GM12878 (cell line): ENCODE measurements at regions not wholly inside any gene's neighbourhood (a gene's known extent, or its start where the extent isn't known, plus 50 kb on each side); places are given as distances from the start of the nearest gene placed in this dataset.

Experiments used
- ATAC-seq: fragments of 200-7000 bp; cut with Tn5 transposase; 3 replicates; pipeline ENCODE4 v1.9.1; 2020; ENCODE audit warnings: mild to moderate bottlenecking, moderate library complexity
- BruUV-seq: library from RNA; stranded (reverse); fragments of 400-500 nt; replicated peaks from 2 replicates; lab custom pipeline; 2021; lab: Mats Ljungman, UMichigan
- CTCF ChIA-PET: fragments of 300-600 bp; sonication (Branson Sonifier 250); formaldehyde crosslinking; extraction: SDS; loops from one replicate; lab custom pipeline; 2021; ENCODE audit warnings: inconsistent platforms; lab: Yijun Ruan, JAX
- POLR2A ChIA-PET: fragments of 350-600 bp; formaldehyde crosslinking; extraction: SDS; loops from one replicate; lab custom pipeline; 2021; ENCODE audit warnings: inconsistent platforms; lab: Charles Lee
- RAD21 ChIA-PET: fragments of 300-600 bp; sonication (Branson Sonifier 250); formaldehyde crosslinking; loops from one replicate; lab custom pipeline; 2023; ENCODE audit warnings: antibody characterized with exemption; ENCODE audit not compliant: unreplicated experiment; lab: Charles Lee
- SMC1A ChIA-PET: fragments of 300-600 bp; sonication (Branson Sonifier 250); formaldehyde crosslinking; loops from one replicate; lab custom pipeline; 2023; ENCODE audit not compliant: unreplicated experiment, uncharacterized antibody; lab: Charles Lee
- DNase-seq: peaks from one replicate; pipeline ENCODE4 v3.0.0-alpha.2; 2011; ENCODE audit warnings: low read depth, low spot score
- FAIRE-seq: peaks from 3 replicates; lab custom pipeline; 2011; peaks lifted over from hg19 to GRCh38; lab: Jason Lieb, UNC
- H2AFZ ChIP-seq: 2 replicates; pipeline ENCODE4 v1.6.0; 2011; ENCODE audit warnings: low read depth, low read length, control low read depth; ENCODE audit not compliant: control insufficient read depth
- H3K27ac ChIP-seq: 2 replicates; pipeline ENCODE4 v1.5.1; 2011; ENCODE audit warnings: control low read depth; ENCODE audit not compliant: control insufficient read depth, insufficient read depth
- H3K27me3 ChIP-seq, 2 experiments: replicated peaks in 1 of 2; 2 replicates each; pipeline versions ENCODE4 v1.6.0 to v1.6.1; 2011; ENCODE audit warnings: low read length in 1 of 2; ENCODE audit not compliant: control insufficient read depth in 2 of 2, insufficient read depth in 2 of 2
- H3K36me3 ChIP-seq, 2 experiments: 2 replicates each; pipeline ENCODE4 v1.5.1; 2011; ENCODE audit warnings: low read length in 1 of 2; ENCODE audit not compliant: control insufficient read depth in 2 of 2, insufficient read depth in 2 of 2
- H3K4me1 ChIP-seq: 2 replicates; pipeline ENCODE4 v1.6.1; 2011; ENCODE audit warnings: mild to moderate bottlenecking, low read length, moderate library complexity, mixed read lengths; ENCODE audit not compliant: control insufficient read depth, insufficient read depth
- H3K4me2 ChIP-seq: 2 replicates; pipeline ENCODE4 v1.6.0; 2011; ENCODE audit warnings: control low read depth; ENCODE audit not compliant: control insufficient read depth, insufficient read depth
- H3K4me3 ChIP-seq: fragments of 200-600 bp; sonication (generic); 2 replicates; pipeline ENCODE4 v1.5.1; 2016
- H3K79me2 ChIP-seq: 2 replicates; pipeline ENCODE4 v1.6.0; 2011; ENCODE audit warnings: low read length; ENCODE audit not compliant: control insufficient read depth, insufficient read depth
- H3K9ac ChIP-seq: 2 replicates; pipeline ENCODE4 v1.8.0; 2011; ENCODE audit warnings: low read length, control low read depth, mixed read lengths; ENCODE audit not compliant: control insufficient read depth, insufficient read depth
- H3K9me3 ChIP-seq: replicated peaks from 3 replicates; pipeline ENCODE4 v1.5.1; 2011; ENCODE audit warnings: mild to moderate bottlenecking, low read length; ENCODE audit not compliant: control insufficient read depth, insufficient read depth
- H4K20me1 ChIP-seq: 2 replicates; pipeline ENCODE4 v1.6.0; 2011; ENCODE audit not compliant: control insufficient read depth, insufficient read depth
- ASH2L ChIP-seq: fragments of 300-600, 200-600 bp; sonication (generic); IDR thresholded peaks from 2 replicates; pipeline ENCODE4 v1.6.1; 2017; ENCODE audit warnings: low read depth, mild to moderate bottlenecking, borderline replicate concordance
- BCL11A ChIP-seq: IDR thresholded peaks from 2 replicates; pipeline ENCODE4 v1.6.1; 2011; ENCODE audit warnings: low read depth, low read length
- CREM ChIP-seq: IDR thresholded peaks from 2 replicates; pipeline ENCODE4 v1.6.1; 2014; ENCODE audit warnings: antibody characterized with exemption, low read depth
- E4F1 ChIP-seq: fragments of 450-650 bp; IDR thresholded peaks from 2 replicates; pipeline ENCODE4 v1.6.1; 2018; ENCODE audit warnings: borderline replicate concordance, mild to moderate bottlenecking; ENCODE audit not compliant: partially characterized antibody
- GATAD2B ChIP-seq: fragments of 450-650 bp; conservative IDR thresholded peaks from 2 replicates; pipeline ENCODE4 v1.6.1; 2017; ENCODE audit warnings: low read depth, mild to moderate bottlenecking, moderate library complexity
- MXI1 ChIP-seq: fragments of 150-350 bp; IDR thresholded peaks from 2 replicates; pipeline ENCODE4 v1.6.1; 2011; ENCODE audit warnings: low read depth, mild to moderate bottlenecking, inconsistent platforms, low read length, improper control_type of control experiment
- NBN ChIP-seq: fragments of 450-650 bp; IDR thresholded peaks from 2 replicates; pipeline ENCODE4 v1.6.1; 2016
- RAD21 ChIP-seq: IDR thresholded peaks from 2 replicates; pipeline ENCODE4 v1.6.1; 2011; ENCODE audit warnings: mild to moderate bottlenecking, low read depth, low read length, moderate library complexity; ENCODE audit not compliant: insufficient read depth
- SP1 ChIP-seq: IDR thresholded peaks from one replicate; pipeline ENCODE4 v1.6.1; 2011; ENCODE audit warnings: low read depth, low read length
- SRF ChIP-seq, 2 experiments: IDR thresholded peaks; 2 replicates each; pipeline ENCODE4 v1.6.1; 2011; ENCODE audit warnings: low read depth in 2 of 2, low read length in 2 of 2, mild to moderate bottlenecking in 1 of 2, moderate library complexity in 1 of 2
- SUZ12 ChIP-seq: fragments of 200-600 bp; sonication (generic); IDR thresholded peaks from one replicate; pipeline ENCODE4 v1.6.1; 2018; ENCODE audit warnings: antibody characterized with exemption, mild to moderate bottlenecking; ENCODE audit not compliant: unreplicated experiment
- TAF1 ChIP-seq: IDR thresholded peaks from 2 replicates; pipeline ENCODE4 v1.6.1; 2011; ENCODE audit warnings: mild to moderate bottlenecking, low read depth, low read length, borderline replicate concordance
- ZNF24 ChIP-seq: fragments of 450-650 bp; IDR thresholded peaks from 2 replicates; pipeline ENCODE4 v1.6.1; 2017; ENCODE audit warnings: antibody characterized with exemption, mild to moderate bottlenecking
- ZNF384 ChIP-seq: IDR thresholded peaks from 2 replicates; pipeline ENCODE4 v1.6.1; 2012; ENCODE audit warnings: low read depth, mild to moderate bottlenecking, low read length, improper control_type of control experiment, borderline replicate concordance
- WGBS: methylation state at CpG from one replicate; pipeline ENCODE4 v1.1.6; 2016; ENCODE audit warnings: low lambda C conversion rate; ENCODE audit not compliant: insufficient replicate concordance, insufficient coverage; ENCODE audit errors: missing lambda C conversion rate; 5-methylcytosine and 5-hydroxymethylcytosine counted together
- in situ Hi-C: fragments of 300-500 bp; cut with MboI; formaldehyde crosslinking; loops from 9 replicates; pipeline ENCODE4 v1.14.3; 2018; ENCODE audit warnings: mixed read lengths
- intact Hi-C: fragments of 100-400 bp; cut with micrococcal nuclease; formaldehyde crosslinking; loops from one replicate; pipeline ENCODE4 v1.14.2; 2022; ENCODE audit not compliant: unreplicated experiment
- TF ChIP-seq, protein P1 (sequence below): IDR thresholded peaks from 2 replicates; pipeline ENCODE4 v1.6.1; 2012; ENCODE audit warnings: low read depth, low read length, improper control_type of control experiment

GRCh38 chr7:22667562-22668239, 59.3 kb upstream of the IL6 start:
- no TSS peak for BruUV-seq
- no peak overlapping the region for H3K4me2 ChIP-seq
- TF ChIP-seq ASH2L = no peak
- TF ChIP-seq, protein P1, sequence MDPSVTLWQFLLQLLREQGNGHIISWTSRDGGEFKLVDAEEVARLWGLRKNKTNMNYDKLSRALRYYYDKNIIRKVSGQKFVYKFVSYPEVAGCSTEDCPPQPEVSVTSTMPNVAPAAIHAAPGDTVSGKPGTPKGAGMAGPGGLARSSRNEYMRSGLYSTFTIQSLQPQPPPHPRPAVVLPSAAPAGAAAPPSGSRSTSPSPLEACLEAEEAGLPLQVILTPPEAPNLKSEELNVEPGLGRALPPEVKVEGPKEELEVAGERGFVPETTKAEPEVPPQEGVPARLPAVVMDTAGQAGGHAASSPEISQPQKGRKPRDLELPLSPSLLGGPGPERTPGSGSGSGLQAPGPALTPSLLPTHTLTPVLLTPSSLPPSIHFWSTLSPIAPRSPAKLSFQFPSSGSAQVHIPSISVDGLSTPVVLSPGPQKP = no peak
- TF ChIP-seq SP1 = no peak
- TF ChIP-seq, all 136 proteins: peak for 0
- H3K9me3 ChIP-seq = no peaks in the 10 kb centered on the region
- H3K36me3 ChIP-seq = no peaks in the 10 kb centered on the region
- no peak overlapping the region for H3K9ac ChIP-seq
- in situ Hi-C loops (no loop called here), intact Hi-C loops (no loop called here)
- H3K4me3 ChIP-seq = no peak overlapping the region
- ChIA-PET RAD21 (no interaction called here), SMC1A (no interaction called here), CTCF (no interaction called here), POLR2A (no interaction called here)
- no peak for ATAC-seq
- H3K4me1 ChIP-seq = peaks cover 2% of the 10 kb centered on the region
- H2AFZ ChIP-seq = no peak overlapping the region
- H3K79me2 ChIP-seq = no peaks in the 10 kb centered on the region
- H4K20me1 ChIP-seq = no peaks in the 10 kb centered on the region
- no peak for DNase-seq
- 42% methylated on average over 2 of the region's 2 CpGs for WGBS
- FAIRE-seq = no peak
- H3K27me3 ChIP-seq = no peaks in the 10 kb centered on the region; a peak in 1 of 4 replicates
- no peak overlapping the region for H3K27ac ChIP-seq

GRCh38 chr7:22667187-22667561, 59.8 kb upstream of the IL6 start:
- no peak overlapping the region for H2AFZ ChIP-seq
- no peaks in the 10 kb centered on the region for H3K36me3 ChIP-seq
- H3K79me2 ChIP-seq = no peaks in the 10 kb centered on the region
- FAIRE-seq = no peak
- no peak overlapping the region for H3K27ac ChIP-seq
- H3K4me2 ChIP-seq = no peak overlapping the region
- no peak for DNase-seq
- RAD21 ChIA-PET = no interaction called here
- CTCF ChIA-PET = no interaction called here
- H3K9ac ChIP-seq = no peak overlapping the region
- intact Hi-C loops (no loop called here), in situ Hi-C loops (no loop called here)
- TF ChIP-seq SUZ12 (no peak), CREM (no peak), BCL11A (no peak), ZNF24 (no peak), GATAD2B (no peak), TAF1 (no peak), RAD21 (no peak), ZNF384 (no peak), SRF (IDR thresholded peaks at IDR 0.05; ENCODE audit: low read depth in 2 of 2, low read length in 2 of 2) (no peak), MXI1 (no peak), NBN (no peak), E4F1 (no peak)
- H3K4me3 ChIP-seq = no peak overlapping the region
- POLR2A ChIA-PET = no interaction called here
- WGBS = 66% methylated on average over 13 of the region's 13 CpGs
- SMC1A ChIA-PET = no interaction called here
- H3K4me1 ChIP-seq = peaks cover 4% of the 10 kb centered on the region; the same call in 1 of the 2 replicates
- BruUV-seq = no TSS peak
- H3K9me3 ChIP-seq = no peaks in the 10 kb centered on the region
- H4K20me1 ChIP-seq = no peaks in the 10 kb centered on the region
- no peak for ATAC-seq
- H3K27me3 ChIP-seq = no peaks in the 10 kb centered on the region; a peak in 1 of 4 replicates
